HG03095 (cell line): ENCODE measurements at regions not wholly inside any gene's neighbourhood (a gene's known extent, or its start where the extent isn't known, plus 50 kb on each side); places are given as distances from the start of the nearest gene placed in this dataset.

Experiments used
- ATAC-seq: cut with Tn5 transposase; IDR thresholded peaks from one replicate; pipeline ENCODE4 v1.9.1; 2021; ENCODE audit warnings: moderate library complexity; ENCODE audit not compliant: unreplicated experiment

DNA sequence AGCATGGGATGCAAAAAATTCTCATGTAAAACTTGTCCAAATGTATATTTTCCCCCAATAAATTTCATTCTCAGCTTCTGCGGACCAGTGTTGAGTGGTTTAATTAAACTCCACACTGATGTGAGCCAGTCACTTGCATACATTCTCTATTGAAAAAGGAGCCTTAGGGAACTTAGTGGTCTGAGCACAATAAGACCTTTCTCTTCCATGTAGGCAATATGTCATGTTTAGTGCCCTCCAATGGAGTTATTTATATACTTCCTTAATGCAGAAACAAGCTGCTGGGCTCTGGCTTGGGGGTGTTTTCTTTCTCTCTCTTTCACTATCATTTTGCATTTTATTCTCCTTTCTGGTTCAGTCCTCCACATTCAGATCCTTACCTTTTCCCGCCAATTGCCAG is 196.9 kb downstream of the ANAPC10 start:
- ATAC-seq: no peak

- no peak for ATAC-seq
Observed at GRCh38 chr4:144902614-144903013, 195.4 kb downstream of the ANAPC10 start.

DNA sequence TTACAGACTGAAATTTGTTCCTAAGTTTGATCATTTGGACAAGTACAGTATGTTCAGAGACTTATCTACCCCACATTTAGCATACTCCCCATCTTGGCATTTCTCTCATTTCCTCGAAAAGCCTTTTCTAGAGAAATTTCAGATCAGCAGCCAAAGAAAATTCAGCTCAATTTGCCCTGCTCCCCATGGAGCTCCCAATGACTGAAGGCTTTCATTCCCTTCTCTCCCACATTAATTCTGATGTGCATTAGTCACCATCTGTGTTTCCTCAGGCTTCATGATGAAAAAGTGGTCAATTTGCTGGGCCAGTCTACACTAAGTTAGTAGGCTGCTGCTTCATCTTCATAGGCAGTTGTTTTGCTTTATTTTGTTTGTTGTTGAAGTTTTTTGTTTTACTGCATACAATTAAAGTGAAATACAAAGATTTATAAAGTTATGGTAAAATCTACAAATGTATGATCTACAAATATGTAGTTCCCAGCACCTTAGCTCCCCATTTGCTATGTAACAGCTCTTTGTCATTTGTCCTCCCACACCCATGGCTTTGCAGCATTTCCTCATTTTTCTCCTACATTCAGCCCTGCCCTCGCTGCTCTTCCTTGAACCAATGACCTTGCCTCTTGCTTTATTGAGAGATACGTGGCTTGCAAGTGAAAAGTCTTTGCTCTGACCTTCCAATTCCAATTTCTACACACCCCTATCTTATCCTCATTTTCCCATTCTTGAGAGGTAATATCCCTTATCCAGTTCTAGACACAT is 193.9 kb downstream of the ANAPC10 start:
- no peak for ATAC-seq

GRCh38 chr4:144905286-144905685 is 192.7 kb downstream of the ANAPC10 start:
- no peak for ATAC-seq

DNA sequence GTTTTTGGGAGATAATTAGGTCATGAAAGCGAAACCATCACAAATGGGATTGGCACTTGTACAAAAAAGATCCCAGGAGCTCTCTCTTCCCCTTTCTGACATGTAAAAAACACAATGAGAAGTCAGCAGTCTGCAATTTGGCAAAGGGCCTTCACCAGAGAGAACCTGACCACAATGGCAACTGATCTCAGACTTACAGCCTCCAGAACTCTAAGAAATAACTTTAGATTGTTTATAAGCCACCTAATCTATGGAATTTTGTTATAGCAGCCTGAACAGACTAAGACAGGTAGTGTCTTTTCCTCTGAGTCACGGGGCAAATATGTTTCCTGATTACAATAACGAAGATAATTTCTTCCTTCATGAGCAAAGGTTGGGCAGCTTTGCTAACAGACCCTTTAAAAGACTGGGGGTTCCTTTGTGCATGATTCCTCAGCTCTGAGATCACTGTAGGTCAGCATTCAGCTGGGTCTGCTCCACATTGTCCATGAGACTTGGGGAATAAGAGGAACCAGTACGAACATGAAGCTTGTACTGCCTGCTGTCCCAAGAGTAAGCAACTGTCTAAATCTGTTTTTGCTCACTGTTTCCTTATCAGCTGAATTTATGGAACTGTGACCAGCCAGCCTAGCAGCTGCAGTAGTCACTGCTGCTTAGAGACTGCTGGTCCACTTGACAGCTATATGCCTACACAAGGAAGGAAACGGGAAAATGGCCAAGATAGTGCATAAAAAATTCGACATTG is 191.6 kb downstream of the ANAPC10 start:
- ATAC-seq: peak; percentile 48

GRCh38 chr4:144910723-144911122 is 187.3 kb downstream of the ANAPC10 start:
- no peak for ATAC-seq
